ENCODE measurements at regions not wholly inside any gene's neighbourhood (a gene's known extent, or its start where the extent isn't known, plus 50 kb on each side); places are given as distances from the start of the nearest gene placed in this dataset.

DNA sequence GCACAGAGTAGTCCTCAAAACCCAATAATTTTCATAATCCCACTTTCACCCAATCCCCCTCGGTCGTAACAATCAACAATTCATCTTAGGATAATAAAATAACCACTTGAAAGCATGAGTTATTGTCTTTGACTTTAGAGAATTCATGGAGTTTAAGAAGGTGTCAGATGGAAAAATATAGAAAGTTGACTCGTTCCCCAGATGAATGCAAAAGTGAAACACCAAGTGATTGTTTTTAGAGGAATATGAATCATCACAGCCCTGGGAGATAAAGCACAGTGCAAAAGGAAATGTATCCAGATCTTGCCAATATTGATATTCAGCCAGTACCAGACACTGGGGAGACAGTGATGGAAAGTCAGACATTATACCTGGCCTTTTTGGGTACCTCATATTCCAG, 860.5 kb downstream of the DHX35 start:
- Histone ChIP-seq H3K27me3 (ENCODE audit: insufficient read depth, low read length) (no peaks in the 10 kb centered on the region), H3K4me3 (ENCODE audit: low read length in 2 of 2) (no peak overlapping the region), H3K4me1 (ENCODE audit: insufficient read depth, low read length) (no peaks in the 10 kb centered on the region), H3K36me3 (ENCODE audit: insufficient read depth, low read length) (no peaks in the 10 kb centered on the region), H3K9me3 (ENCODE audit: control insufficient read depth in 1 of 2, low read length in 2 of 2) (no peaks in the 10 kb centered on the region), H3K27ac (ENCODE audit: low read depth, low read length) (no peak overlapping the region)
- ChIA-PET POLR2A (ENCODE audit: partially characterized antibody) (no interaction called here), CTCF (ENCODE audit: partially characterized antibody) (no interaction called here)
- peaks cover 0 to 3% (median 0%) of the 10 kb centered on the region in 8 donors for H3K9me3 Mint-ChIP-seq
- intact Hi-C loops (cut with micrococcal nuclease) = no loop called here
- H3K4me3 Mint-ChIP-seq = no peak overlapping the region
- H3K27ac Mint-ChIP-seq = no peak overlapping the region
- no peaks in the 10 kb centered on the region for H3K4me1 Mint-ChIP-seq
- no peaks in the 10 kb centered on the region for H3K36me3 Mint-ChIP-seq
- DNase-seq = no peak
- peaks cover 0 to under 1% of the 10 kb centered on the region in 2 donors for H3K27me3 Mint-ChIP-seq

- Mint-ChIP-seq H3K4me3 (no peak overlapping the region), H3K4me1 (no peaks in the 10 kb centered on the region), H3K9me3 (peaks cover 0 to 6% (median 0%) of the 10 kb centered on the region in 8 donors), H3K27me3 (no peaks in the 10 kb centered on the region), H3K36me3 (no peaks in the 10 kb centered on the region), H3K27ac (no peak overlapping the region)
- no peaks in the 10 kb centered on the region for H3K36me3 ChIP-seq (ENCODE audit: insufficient read depth, low read length)
- no peak overlapping the region for H3K27ac ChIP-seq (ENCODE audit: low read depth, low read length)
- no peaks in the 10 kb centered on the region for H3K9me3 ChIP-seq (ENCODE audit: control insufficient read depth in 1 of 2, low read length in 2 of 2)
- no peaks in the 10 kb centered on the region for H3K27me3 ChIP-seq (ENCODE audit: insufficient read depth, low read length)
- DNase-seq = no peak
- no peaks in the 10 kb centered on the region for H3K4me1 ChIP-seq (ENCODE audit: insufficient read depth, low read length)
- ChIA-PET CTCF (ENCODE audit: partially characterized antibody) (no interaction called here), POLR2A (ENCODE audit: partially characterized antibody) (no interaction called here)
- intact Hi-C loops (cut with micrococcal nuclease) = no loop called here
- no peak overlapping the region for H3K4me3 ChIP-seq (ENCODE audit: low read length in 2 of 2)
Observed at GRCh38 chr20:39813190-39813829, 851.2 kb downstream of the DHX35 start.

GRCh38 chr20:39812116-39812515, 850.0 kb downstream of the DHX35 start:
- no peak overlapping the region for H3K27ac Mint-ChIP-seq
- no peaks in the 10 kb centered on the region for H3K4me1 Mint-ChIP-seq
- intact Hi-C loops (cut with micrococcal nuclease) = no loop called here
- no peak overlapping the region for H3K27ac ChIP-seq (ENCODE audit: low read depth, low read length)
- no peaks in the 10 kb centered on the region for H3K27me3 ChIP-seq (ENCODE audit: insufficient read depth, low read length)
- POLR2A ChIA-PET (ENCODE audit: partially characterized antibody) = no interaction called here
- no peaks in the 10 kb centered on the region for H3K27me3 Mint-ChIP-seq
- no peaks in the 10 kb centered on the region for H3K4me1 ChIP-seq (ENCODE audit: insufficient read depth, low read length)
- H3K36me3 Mint-ChIP-seq = no peaks in the 10 kb centered on the region
- H3K36me3 ChIP-seq (ENCODE audit: insufficient read depth, low read length) = no peaks in the 10 kb centered on the region
- H3K4me3 Mint-ChIP-seq = no peak overlapping the region
- H3K9me3 ChIP-seq (ENCODE audit: control insufficient read depth in 1 of 2, low read length in 2 of 2) = no peaks in the 10 kb centered on the region
- DNase-seq = no peak
- CTCF ChIA-PET (ENCODE audit: partially characterized antibody) = no interaction called here
- no peak overlapping the region for H3K4me3 ChIP-seq (ENCODE audit: low read length in 2 of 2)
- H3K9me3 Mint-ChIP-seq = peaks cover 0 to 6% (median 0%) of the 10 kb centered on the region in 8 donors

DNA sequence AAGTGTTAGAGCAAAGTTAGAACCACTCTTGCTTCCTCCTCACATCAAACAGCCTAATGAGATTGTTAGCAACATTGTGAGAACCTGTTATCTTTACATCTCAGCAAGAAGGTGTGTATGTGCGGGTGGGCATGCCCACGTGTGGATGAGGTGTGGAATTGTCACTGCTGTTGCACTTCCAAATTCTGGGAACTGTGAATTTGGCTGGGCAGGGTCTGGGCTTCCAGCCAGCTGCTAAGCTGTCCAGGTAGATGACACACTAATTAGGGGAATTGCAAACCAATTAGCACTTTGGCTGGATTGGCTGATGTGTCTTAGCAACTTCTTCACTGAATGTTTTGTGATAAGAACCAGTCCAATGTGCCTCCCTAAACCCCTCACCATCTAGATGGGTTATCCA, 848.2 kb downstream of the DHX35 start:
- Mint-ChIP-seq H3K27me3 (no peaks in the 10 kb centered on the region), H3K9me3 (peaks cover 0 to 6% (median 0%) of the 10 kb centered on the region in 8 donors), H3K4me3 (no peak overlapping the region), H3K27ac (no peak overlapping the region), H3K4me1 (no peaks in the 10 kb centered on the region), H3K36me3 (no peaks in the 10 kb centered on the region)
- Histone ChIP-seq H3K27me3 (ENCODE audit: insufficient read depth, low read length) (no peaks in the 10 kb centered on the region), H3K9me3 (ENCODE audit: control insufficient read depth in 1 of 2, low read length in 2 of 2) (no peaks in the 10 kb centered on the region), H3K4me1 (ENCODE audit: insufficient read depth, low read length) (no peaks in the 10 kb centered on the region), H3K4me3 (ENCODE audit: low read length in 2 of 2) (no peak overlapping the region), H3K27ac (ENCODE audit: low read depth, low read length) (no peak overlapping the region), H3K36me3 (ENCODE audit: insufficient read depth, low read length) (no peaks in the 10 kb centered on the region)
- ChIA-PET CTCF (ENCODE audit: partially characterized antibody) (no interaction called here), POLR2A (ENCODE audit: partially characterized antibody) (no interaction called here)
- intact Hi-C loops (cut with micrococcal nuclease) = no loop called here
- DNase-seq = no peak

DNA sequence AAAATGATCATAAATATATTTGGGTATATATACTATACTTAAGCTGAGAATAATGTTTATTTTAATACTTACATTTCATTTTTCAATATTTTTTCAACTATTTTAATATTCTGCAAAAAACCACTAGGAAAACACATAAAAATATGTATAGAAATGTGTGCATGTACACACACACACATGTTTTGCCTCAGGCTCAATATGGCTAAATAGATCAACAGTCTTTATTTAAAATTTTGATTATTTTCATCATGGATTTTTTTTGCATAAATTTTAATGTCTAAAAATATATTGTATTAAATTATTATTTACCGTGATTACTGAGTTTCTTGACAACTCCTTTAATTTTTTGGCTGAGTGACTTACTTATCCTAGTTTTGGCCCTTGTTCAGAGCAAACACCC, 846.5 kb downstream of the DHX35 start:
- Mint-ChIP-seq H3K4me1 (no peaks in the 10 kb centered on the region), H3K9me3 (peaks cover 0 to 8% (median 0%) of the 10 kb centered on the region in 8 donors), H3K27me3 (no peaks in the 10 kb centered on the region), H3K27ac (no peak overlapping the region), H3K4me3 (no peak overlapping the region), H3K36me3 (no peaks in the 10 kb centered on the region)
- Histone ChIP-seq H3K9me3 (ENCODE audit: control insufficient read depth in 1 of 2, low read length in 2 of 2) (no peaks in the 10 kb centered on the region), H3K4me3 (ENCODE audit: low read length in 2 of 2) (no peak overlapping the region), H3K27me3 (ENCODE audit: insufficient read depth, low read length) (no peaks in the 10 kb centered on the region), H3K4me1 (ENCODE audit: insufficient read depth, low read length) (no peaks in the 10 kb centered on the region), H3K36me3 (ENCODE audit: insufficient read depth, low read length) (no peaks in the 10 kb centered on the region), H3K27ac (ENCODE audit: low read depth, low read length) (no peak overlapping the region)
- DNase-seq = no peak
- ChIA-PET CTCF (ENCODE audit: partially characterized antibody) (no interaction called here), POLR2A (ENCODE audit: partially characterized antibody) (no interaction called here)
- intact Hi-C loops (cut with micrococcal nuclease) = no loop called here

DNA sequence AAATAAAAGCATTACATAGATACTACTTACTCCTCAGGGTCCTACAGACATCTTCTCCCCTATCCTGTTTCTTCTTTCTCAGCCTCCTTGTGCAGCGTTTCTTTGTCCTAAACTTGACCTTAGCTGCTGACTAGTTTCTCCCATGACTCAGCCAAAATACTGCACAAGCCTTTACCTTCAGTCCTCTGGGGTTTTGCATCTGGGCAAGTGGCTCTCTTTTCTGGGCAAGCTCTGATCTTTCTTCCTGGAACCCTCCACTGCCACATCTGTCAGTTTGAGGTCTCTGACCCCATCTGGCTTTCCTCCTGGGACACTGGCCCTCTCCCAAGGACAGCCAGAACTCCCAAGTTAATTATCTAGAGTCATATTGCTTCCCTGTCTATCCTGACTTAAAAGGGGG, 838.4 kb downstream of the DHX35 start:
- Mint-ChIP-seq H3K9me3 (peaks cover 0 to 10% (median 4%) of the 10 kb centered on the region in 8 donors), H3K36me3 (no peaks in the 10 kb centered on the region), H3K4me3 (no peak overlapping the region), H3K27ac (no peak overlapping the region), H3K27me3 (no peaks in the 10 kb centered on the region), H3K4me1 (no peaks in the 10 kb centered on the region)
- ChIA-PET POLR2A (ENCODE audit: partially characterized antibody) (no interaction called here), CTCF (ENCODE audit: partially characterized antibody) (no interaction called here)
- intact Hi-C loops (cut with micrococcal nuclease) = no loop called here
- Histone ChIP-seq H3K36me3 (ENCODE audit: insufficient read depth, low read length) (no peaks in the 10 kb centered on the region), H3K9me3 (ENCODE audit: control insufficient read depth in 1 of 2, low read length in 2 of 2) (no peaks in the 10 kb centered on the region), H3K27ac (ENCODE audit: low read depth, low read length) (no peak overlapping the region), H3K4me3 (ENCODE audit: low read length in 2 of 2) (no peak overlapping the region), H3K4me1 (ENCODE audit: insufficient read depth, low read length) (no peaks in the 10 kb centered on the region), H3K27me3 (ENCODE audit: insufficient read depth, low read length) (no peaks in the 10 kb centered on the region)
- no peak for DNase-seq

GRCh38 chr20:39800111-39800510, 838.0 kb downstream of the DHX35 start:
- H3K36me3 ChIP-seq (ENCODE audit: insufficient read depth, low read length) = no peaks in the 10 kb centered on the region
- H3K9me3 Mint-ChIP-seq = peaks cover 0 to 10% (median 4%) of the 10 kb centered on the region in 8 donors
- no peak overlapping the region for H3K27ac ChIP-seq (ENCODE audit: low read depth, low read length)
- no peaks in the 10 kb centered on the region for H3K36me3 Mint-ChIP-seq
- H3K4me1 Mint-ChIP-seq = no peaks in the 10 kb centered on the region
- no peaks in the 10 kb centered on the region for H3K9me3 ChIP-seq (ENCODE audit: control insufficient read depth in 1 of 2, low read length in 2 of 2)
- ChIA-PET CTCF (ENCODE audit: partially characterized antibody) (no interaction called here), POLR2A (ENCODE audit: partially characterized antibody) (no interaction called here)
- H3K27ac Mint-ChIP-seq = no peak overlapping the region
- H3K27me3 Mint-ChIP-seq = no peaks in the 10 kb centered on the region
- no peak overlapping the region for H3K4me3 Mint-ChIP-seq
- H3K4me1 ChIP-seq (ENCODE audit: insufficient read depth, low read length) = no peaks in the 10 kb centered on the region
- H3K4me3 ChIP-seq (ENCODE audit: low read length in 2 of 2) = no peak overlapping the region
- H3K27me3 ChIP-seq (ENCODE audit: insufficient read depth, low read length) = no peaks in the 10 kb centered on the region
- no peak for DNase-seq
- intact Hi-C loops (cut with micrococcal nuclease) = no loop called here
